Ascending aorta (tissue), 2 donors: ENCODE measurements at regions not wholly inside any gene's neighbourhood (a gene's known extent, or its start where the extent isn't known, plus 50 kb on each side); places are given as distances from the start of the nearest gene placed in this dataset.

Experiments used
- DNase-seq, 2 donors: peaks; one replicate each; pipeline ENCODE4 v3.0.0-alpha.2; 2019; ENCODE audit warnings: low spot score in 2 of 2
- H3K27ac ChIP-seq, 2 donors: fragments of 200-600 bp; sonication (generic); one replicate each; pipeline ENCODE4 v1.5.1; 2016 to 2017; ENCODE audit warnings: mild to moderate bottlenecking in 1 of 2
- H3K27me3 ChIP-seq: fragments of 200-600 bp; sonication (generic); one replicate; pipeline ENCODE4 v1.5.1; 2017
- H3K36me3 ChIP-seq, 2 donors: fragments of 200-600 bp; sonication (generic); one replicate each; pipeline ENCODE4 v1.5.1; 2016
- H3K4me1 ChIP-seq, 2 donors: fragments of 200-600 bp; sonication (generic); one replicate each; pipeline ENCODE4 v1.5.1; 2016 to 2017; ENCODE audit warnings: mild to moderate bottlenecking in 1 of 2
- H3K4me3 ChIP-seq, 2 donors: fragments of 200-600 bp; sonication (generic); one replicate each; pipeline ENCODE4 v1.5.1; 2016 to 2017; ENCODE audit warnings: mild to moderate bottlenecking in 1 of 2
- H3K9me3 ChIP-seq, 2 donors: fragments of 200-600 bp; sonication (generic); one replicate each; pipeline ENCODE4 v1.5.1; 2016
- CTCF ChIP-seq, 3 experiments: fragments of 200-600 bp in 2 of 3; fragments of 450-650 bp in 1 of 3; sonication (generic) in 2 of 3; IDR thresholded peaks; one replicate each; pipeline ENCODE4 v1.5.1; 2016 to 2019; ENCODE audit warnings: antibody characterized with exemption in 3 of 3, mild to moderate bottlenecking in 1 of 3, moderate library complexity in 1 of 3
- intact Hi-C: fragments of 100-400 bp; cut with DNase I; formaldehyde crosslinking; loops from one replicate; pipeline ENCODE4 v1.15.1; 2023

GRCh38 chr2:144865670-144866069 lies 345.8 kb upstream of the ZEB2 start:
- H3K27me3 ChIP-seq = no peaks in the 10 kb centered on the region
- intact Hi-C loops = no loop called here

GRCh38 chr2:144859716-144860115 lies 339.8 kb upstream of the ZEB2 start:
- TF ChIP-seq CTCF (IDR thresholded peaks at IDR 0.05) = no peak
- Histone ChIP-seq H3K4me1 (no peaks in the 10 kb centered on the region), H3K27me3 (no peaks in the 10 kb centered on the region), H3K4me3 (no peak overlapping the region), H3K9me3 (no peaks in the 10 kb centered on the region), H3K27ac (no peak overlapping the region), H3K36me3 (no peaks in the 10 kb centered on the region)
- DNase-seq = no peak
- intact Hi-C loops = no loop called here

More at GRCh38 chr2:144865670-144866069, 345.8 kb upstream of the ZEB2 start:
- DNase-seq = no peak
- Histone ChIP-seq H3K36me3 (no peaks in the 10 kb centered on the region), H3K9me3 (no peaks in the 10 kb centered on the region), H3K4me1 (no peaks in the 10 kb centered on the region), H3K4me3 (no peak overlapping the region), H3K27ac (no peak overlapping the region)
- no peak for TF ChIP-seq CTCF (IDR thresholded peaks at IDR 0.05)

- no peak for TF ChIP-seq CTCF (IDR thresholded peaks at IDR 0.05)
- no peaks in the 10 kb centered on the region for H3K4me1 ChIP-seq
- no peaks in the 10 kb centered on the region for H3K36me3 ChIP-seq
- H3K4me3 ChIP-seq = no peak overlapping the region
- H3K27ac ChIP-seq = no peak overlapping the region
- H3K9me3 ChIP-seq = no peaks in the 10 kb centered on the region
- DNase-seq = no peak
- no peaks in the 10 kb centered on the region for H3K27me3 ChIP-seq
- intact Hi-C loops = no loop called here
Observed at GRCh38 chr2:144858211-144858610, 338.3 kb upstream of the ZEB2 start.

GRCh38 chr2:144854596-144854995 lies 334.7 kb upstream of the ZEB2 start:
- Histone ChIP-seq H3K9me3 (no peaks in the 10 kb centered on the region), H3K27ac (no peak overlapping the region)
- intact Hi-C loops = no loop called here

GRCh38 chr2:144849612-144850011 lies 329.7 kb upstream of the ZEB2 start:
- Histone ChIP-seq H3K9me3 (no peaks in the 10 kb centered on the region), H3K36me3 (no peaks in the 10 kb centered on the region), H3K27ac (no peak overlapping the region), H3K27me3 (no peaks in the 10 kb centered on the region), H3K4me3 (no peak overlapping the region), H3K4me1 (no peaks in the 10 kb centered on the region)
- intact Hi-C loops = no loop called here
- TF ChIP-seq CTCF (IDR thresholded peaks at IDR 0.05) = no peak
- no peak for DNase-seq

More at GRCh38 chr2:144854596-144854995, 334.7 kb upstream of the ZEB2 start:
- Histone ChIP-seq H3K27me3 (no peaks in the 10 kb centered on the region), H3K36me3 (no peaks in the 10 kb centered on the region), H3K4me1 (no peaks in the 10 kb centered on the region), H3K4me3 (no peak overlapping the region)
- no peak for DNase-seq
- no peak for TF ChIP-seq CTCF (IDR thresholded peaks at IDR 0.05)

- no peak for TF ChIP-seq CTCF (IDR thresholded peaks at IDR 0.05)
- Histone ChIP-seq H3K36me3 (no peaks in the 10 kb centered on the region), H3K27me3 (no peaks in the 10 kb centered on the region), H3K9me3 (no peaks in the 10 kb centered on the region), H3K4me3 (no peak overlapping the region), H3K4me1 (no peaks in the 10 kb centered on the region), H3K27ac (no peak overlapping the region)
- intact Hi-C loops = no loop called here
- no peak for DNase-seq
Observed at GRCh38 chr2:144848423-144848822, 328.5 kb upstream of the ZEB2 start.
